22Rv1 (cell line): ENCODE measurements at regions not wholly inside any gene's neighbourhood (a gene's known extent, or its start where the extent isn't known, plus 50 kb on each side); places are given as distances from the start of the nearest gene placed in this dataset.

Source experiments
- CTCF ChIP-seq: fragments of 450-650 bp; IDR thresholded peaks from 2 replicates; pipeline ENCODE4 v1.5.1; 2017; ENCODE audit warnings: mild to moderate bottlenecking
- ZFX ChIP-seq: fragments of 450-650 bp; IDR thresholded peaks from 2 replicates; pipeline ENCODE4 v1.6.1; 2017; ENCODE audit warnings: antibody characterized with exemption, borderline replicate concordance

GRCh38 chr2:121078899-121079298 lies 206.1 kb downstream of the TFCP2L1 start:
- no peak for TF ChIP-seq CTCF
- TF ChIP-seq ZFX = no peak
